Fibroblast of peridontal ligament (primary cell): ENCODE measurements at regions not wholly inside any gene's neighbourhood (a gene's known extent, or its start where the extent isn't known, plus 50 kb on each side); places are given as distances from the start of the nearest gene placed in this dataset.
"Not testable (repeated sequence)": the region's sequence is repeated elsewhere in the genome, so short reads cannot be mapped to it uniquely, and the experiment has no call there.

Source experiments
- DNase-seq: peaks from one replicate; pipeline ENCODE4 v3.0.0-alpha.2; 2010; ENCODE audit errors: extremely low read depth

DNA sequence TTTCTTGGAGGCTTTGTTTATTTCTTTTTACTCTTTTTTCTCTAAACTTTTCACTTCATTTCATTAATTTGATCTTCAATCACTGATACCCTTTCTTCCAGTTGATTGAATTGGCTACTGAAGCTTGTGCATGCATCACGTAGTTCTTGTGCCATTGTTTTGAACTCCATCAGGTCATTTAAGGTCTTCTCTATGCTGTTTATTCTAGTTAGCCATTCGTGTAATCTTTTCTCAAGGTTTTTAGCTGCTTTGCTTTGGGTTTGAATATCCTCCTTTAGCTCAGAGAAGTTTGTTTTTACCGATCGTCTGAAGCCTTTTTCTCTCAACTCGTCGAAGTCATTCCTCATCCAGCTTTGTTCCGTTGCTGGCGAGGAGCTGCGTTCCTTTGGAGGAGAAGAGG lies 189.9 kb downstream of the TTC6 start:
- not testable (repeated sequence) for DNase-seq

DNA sequence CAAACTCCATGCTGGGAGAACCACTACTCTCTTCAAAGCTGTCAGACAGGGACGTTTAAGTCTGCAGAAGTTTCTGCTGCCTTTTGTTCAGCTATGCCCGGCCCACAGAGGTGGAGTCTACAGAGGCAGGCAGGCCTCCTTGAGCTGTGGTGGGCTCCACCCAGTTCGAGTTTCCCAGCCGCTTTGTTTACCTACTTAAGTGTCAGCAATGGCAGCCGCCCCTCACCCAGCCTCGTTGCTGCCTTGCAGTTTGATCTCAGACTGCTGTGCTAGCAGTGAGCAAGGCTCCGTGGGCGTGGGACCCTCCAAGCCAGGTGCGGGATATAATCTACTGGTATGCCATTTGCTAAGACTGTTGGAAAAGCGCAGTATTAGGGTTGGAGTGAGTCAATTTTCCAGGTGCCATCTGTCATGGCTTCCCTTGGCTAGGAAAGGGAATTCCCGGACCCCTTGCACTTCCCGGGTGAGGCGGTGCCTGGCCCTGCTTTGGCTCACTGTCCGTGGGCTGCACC lies 190.7 kb downstream of the TTC6 start:
- not testable (repeated sequence) for DNase-seq

DNA sequence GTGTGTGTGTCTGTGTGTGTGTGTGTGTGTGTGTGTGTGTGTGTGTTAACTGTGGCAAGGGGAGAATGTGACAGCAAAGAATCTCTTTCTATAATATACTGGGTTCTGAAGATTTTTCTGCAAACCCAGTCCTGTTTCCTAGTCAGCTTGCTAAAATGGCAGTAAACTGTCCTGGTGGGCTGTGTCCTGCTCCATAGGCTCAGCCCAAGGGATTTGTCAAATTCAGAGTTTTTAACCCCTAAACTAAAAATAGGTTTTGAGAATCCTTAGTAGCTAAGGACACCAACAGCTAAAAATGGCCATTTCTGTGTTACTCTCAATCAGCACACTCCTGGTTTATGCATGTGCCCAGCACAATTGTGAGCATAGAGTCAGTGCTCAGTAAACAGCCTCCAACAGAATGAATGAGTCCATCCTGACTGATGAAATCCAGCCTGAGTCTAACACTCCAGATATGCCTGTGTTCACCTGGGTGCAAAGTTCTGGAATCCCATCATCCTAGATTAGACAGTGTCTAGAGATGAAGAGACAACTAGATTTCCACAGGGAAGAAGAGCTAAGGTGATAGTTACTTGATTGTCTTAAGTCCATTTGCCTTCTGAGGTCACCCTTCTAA lies 192.6 kb downstream of the TTC6 start:
- DNase-seq: no peak

DNA sequence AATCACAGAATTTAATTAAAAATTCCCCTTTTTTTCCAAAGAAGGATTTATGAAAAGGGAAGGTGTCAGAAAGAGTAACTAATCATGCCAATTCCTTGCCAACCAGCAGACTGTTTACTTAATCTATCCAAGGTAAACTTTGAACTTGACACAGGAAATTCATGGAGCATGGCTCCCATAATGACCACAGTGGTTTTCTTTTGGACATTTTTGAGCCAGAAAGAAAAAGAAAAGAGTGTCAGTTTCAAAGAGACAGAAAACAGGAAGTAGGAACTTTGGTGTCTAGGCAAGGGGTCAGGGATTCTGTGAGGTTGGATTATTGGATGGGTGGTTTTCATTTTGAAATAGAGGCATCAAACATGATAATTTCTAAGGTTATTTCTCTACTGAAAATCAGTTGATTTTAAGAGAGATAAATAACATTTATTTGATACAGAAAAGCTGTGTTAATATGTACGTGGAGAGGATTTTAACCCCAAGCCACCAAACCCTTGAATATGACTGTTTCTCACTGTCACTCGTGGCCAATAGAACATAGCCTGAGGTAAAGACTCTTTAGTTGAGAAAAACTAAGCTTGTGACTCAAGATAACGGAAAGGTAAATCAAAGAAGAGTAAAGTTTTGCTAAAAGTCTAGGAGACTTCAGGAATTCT lies 196.1 kb downstream of the TTC6 start:
- DNase-seq: no peak

DNA sequence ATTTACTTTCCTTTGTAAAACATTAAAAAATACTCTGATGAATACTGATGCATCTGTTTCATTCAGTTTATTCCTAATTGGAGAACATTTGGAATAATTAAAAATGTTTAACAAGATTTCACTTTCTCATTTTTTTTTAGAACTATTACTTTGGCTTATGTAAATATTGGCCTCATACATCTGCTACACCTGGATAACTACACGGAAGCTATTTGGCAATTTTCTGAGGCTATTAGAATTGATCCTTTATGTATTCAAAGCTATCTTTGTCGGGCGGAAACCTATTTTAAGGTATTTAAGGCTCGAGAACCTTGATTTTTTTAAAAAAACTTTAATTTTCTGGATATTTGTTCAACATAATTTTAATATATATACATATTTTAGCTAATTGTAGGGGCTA lies 196.7 kb downstream of the TTC6 start:
- no peak for DNase-seq

DNA sequence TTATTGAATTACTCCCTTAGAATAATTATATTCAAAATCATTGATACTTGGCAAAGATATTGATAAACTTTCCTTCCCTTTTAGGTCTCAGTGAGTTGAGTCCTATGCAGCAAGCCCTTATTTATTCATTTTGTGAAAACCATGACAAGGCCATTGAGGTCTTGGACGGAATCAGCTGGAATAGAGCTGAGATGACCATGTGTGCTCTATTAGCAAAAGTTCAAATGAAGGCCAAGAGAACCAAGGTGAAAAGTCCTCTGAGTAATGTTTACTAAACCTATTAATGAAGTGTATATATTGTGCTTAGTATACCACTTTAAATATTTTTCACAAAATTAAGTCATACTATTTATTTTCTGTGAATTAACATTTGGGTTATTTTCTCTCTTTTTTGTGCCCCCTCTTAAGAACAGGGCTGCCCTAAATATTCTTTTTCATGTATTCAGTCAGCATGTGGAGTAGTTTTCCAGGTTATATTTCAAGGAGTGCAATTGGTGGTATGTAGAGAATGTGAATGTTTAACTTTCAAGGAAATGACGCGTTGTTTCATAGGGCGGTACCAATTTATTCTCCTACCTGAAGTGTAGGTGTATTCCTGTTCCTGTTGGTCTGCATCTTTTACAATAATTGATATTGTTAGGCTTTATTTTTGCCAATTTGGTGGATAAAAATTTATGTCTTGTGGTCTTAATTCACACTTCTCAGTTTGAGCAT lies 201.4 kb downstream of the TTC6 start:
- DNase-seq: no peak

DNA sequence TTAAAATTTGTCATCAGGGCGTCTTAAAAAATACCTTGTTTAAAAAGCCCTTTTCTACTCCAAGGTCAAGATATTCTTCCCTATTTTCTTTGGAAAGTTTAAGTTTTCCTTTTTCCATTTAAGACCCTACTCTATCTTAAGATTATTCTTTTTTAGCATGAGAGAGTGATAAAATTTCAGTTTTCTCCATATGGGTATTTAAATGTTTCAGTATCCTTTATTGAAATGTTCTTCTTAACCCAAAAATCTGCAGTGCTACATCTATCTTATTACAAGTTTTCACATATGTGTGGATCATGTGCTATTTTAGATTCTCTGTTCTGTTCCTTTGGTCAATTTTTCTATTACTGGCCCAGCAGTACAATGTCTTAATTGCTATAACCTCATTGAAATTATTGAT lies 202.2 kb downstream of the TTC6 start:
- DNase-seq: no peak

DNA sequence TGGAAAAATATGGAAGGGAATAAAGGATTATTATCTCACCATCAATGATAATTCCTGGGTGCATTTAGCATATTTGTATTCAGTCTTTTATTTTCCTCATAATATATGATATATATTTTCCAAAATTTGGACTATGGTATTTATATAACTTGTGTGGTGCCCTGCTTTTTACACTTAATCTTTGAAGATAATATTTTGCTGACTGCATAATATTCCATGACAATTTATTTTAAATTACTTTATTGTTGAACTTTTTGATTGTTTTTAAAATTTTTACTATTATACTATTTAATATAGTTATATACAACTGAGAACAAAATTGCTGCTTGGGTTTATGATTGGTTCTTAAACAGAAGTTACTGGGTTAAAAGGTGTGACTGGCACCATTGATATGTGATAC lies 212.3 kb downstream of the TTC6 start:
- no peak for DNase-seq

DNA sequence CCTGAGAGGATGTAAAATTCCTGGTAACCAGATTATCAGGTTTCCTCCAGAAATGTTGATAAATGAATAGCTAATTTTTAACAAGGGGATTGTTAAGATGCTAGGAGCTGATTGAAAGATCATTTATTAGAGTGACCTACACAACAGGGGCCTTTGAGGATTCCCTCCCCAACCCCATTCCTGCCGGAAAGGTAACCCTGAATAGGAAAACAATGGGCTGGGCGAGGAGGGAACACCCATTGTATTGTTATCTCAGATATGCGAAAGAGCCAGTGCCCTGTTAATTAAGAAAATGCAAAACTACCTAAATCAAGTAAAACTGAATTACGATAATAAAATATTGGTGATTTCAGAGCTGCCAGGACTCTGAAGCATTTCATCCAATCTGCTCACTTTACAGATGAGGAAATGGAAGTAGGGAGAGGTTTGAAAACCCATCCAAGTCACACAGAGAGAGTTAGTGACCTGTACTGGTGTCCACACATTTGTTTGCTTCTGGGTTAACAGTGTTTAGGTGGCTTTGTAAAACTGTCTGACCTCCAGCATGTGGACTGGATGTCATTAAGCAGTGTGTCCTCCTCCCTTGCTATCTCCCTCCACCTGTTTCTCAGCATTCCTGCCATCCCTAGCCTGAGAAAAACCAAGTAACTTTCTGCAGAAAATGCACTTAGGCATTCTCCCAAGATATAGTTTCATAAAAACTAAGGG lies 214.8 kb downstream of the TTC6 start:
- no peak for DNase-seq

DNA sequence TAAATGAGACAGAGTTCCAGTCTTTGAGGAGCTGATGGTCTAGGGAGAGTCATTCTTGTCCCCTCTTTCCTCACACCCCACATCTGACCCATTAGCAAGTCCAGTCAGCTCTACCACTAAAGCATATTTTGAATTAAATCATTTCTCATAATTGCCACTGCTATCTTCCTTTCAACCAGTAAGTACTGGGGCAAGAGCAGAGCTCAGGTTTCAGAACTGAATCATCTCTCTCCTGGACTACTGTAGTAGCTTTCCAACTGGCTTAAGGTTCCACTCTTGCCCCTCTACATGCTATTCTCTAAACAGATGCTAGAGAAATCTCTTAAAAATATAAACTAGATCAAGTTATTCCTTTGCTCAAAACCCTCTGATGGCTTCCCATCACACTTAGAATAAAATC lies 218.3 kb downstream of the TTC6 start:
- DNase-seq: peak; percentile 7

DNA sequence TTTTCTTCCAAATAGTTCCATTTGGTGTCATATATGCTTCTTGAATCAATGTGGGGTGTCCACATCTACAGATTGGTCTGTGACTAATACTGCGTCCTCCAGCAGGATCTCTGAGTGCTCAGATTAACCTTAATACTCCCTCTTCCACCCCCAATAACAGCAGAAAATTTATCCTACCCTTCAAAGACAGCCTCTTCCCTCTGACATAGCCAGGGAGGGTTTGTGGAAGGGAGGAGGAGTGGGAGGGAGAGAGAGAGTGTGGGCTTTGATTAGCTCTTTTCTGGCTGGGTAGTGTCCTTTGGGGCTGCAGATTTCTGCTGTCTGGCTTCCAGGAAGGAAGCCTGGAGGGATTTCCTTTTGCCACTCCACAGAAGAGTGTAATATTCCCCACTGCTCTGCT lies 220.7 kb downstream of the TTC6 start:
- DNase-seq: no peak

DNA sequence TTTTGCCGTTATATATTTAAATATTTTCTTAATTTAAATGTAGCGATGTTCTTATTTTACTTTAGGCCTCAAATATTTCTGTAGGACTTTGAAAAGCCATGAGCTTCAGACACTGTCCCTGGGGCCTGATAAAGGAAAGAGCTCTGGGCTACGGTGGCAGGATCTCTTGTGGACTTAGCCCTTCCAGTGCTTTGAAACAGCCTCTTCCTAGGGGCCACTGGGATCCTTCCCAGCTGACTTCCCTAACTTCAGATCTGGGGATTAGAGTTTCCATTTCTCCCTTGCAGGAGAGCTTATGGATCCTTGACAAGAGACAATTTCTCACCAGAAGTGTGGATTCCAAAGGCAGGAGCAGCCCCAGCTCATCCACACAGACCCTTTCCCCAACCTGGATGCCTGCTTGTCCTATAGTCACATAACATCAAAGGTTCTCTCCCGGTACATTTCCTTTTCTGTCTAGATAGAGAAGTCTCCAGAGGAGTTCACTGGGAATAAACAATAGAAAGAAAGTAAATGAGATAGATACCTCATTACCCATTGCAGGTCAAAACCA lies 221.4 kb downstream of the TTC6 start:
- no peak for DNase-seq

DNA sequence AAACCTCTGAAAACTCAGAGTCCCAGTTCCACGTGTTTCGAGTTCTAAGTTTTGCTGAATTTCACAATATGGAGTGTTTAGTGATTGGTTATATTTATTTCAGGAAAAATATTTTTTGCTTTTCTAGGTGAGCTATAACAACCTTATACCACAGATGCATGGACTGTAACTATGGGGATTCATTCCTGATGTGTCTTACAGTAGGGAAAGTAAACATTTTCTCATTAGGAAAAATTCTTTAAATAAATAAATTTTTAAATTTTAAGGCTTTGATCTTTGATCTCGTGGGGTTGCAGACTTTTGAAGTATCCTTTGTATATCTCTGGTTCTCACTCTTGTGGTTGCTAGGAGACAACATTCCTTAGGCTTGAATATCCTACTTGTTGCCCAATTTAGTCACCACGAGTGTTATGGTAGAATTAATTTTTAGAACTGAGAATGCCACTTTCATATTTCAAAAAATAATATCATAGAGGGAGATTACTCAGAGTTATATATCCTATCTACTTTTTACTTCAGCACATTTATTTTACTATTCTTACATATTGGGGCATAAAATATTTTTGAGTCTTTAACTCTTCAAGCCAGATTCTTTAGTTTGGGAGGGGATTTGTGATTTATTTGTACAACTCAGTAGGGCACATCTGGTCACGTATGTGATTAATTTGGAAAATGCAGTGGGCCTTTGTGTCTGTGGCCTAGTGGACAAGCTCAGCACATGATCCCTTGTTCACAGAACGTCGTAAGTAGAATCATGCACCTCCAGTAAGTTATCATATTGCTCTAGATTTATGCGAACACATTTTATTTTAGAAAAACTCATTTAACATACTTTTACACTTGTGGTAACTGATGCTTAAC lies 224.0 kb downstream of the TTC6 start:
- DNase-seq: peak; percentile 57

DNA sequence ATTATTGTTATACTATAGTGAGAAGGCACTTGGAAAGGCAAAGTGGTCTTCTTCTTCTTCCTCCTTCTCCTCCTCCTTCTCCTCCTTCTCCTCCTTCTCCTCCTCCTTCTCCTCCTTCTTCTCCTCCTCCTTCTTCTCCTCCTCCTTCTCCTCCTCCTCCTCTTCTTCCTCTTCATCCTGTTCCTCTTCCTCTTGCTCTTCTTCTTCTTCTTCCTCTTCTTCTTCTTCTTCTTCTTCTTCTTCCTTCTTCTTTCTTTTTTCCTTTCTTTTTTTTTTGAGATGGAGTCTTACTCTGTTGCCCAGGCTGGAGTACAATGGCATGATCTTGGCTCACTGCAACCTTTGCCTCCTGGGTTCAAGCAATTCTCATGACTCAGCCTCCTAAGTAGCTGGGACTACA lies 225.4 kb downstream of the TTC6 start:
- DNase-seq: not testable (repeated sequence)

DNA sequence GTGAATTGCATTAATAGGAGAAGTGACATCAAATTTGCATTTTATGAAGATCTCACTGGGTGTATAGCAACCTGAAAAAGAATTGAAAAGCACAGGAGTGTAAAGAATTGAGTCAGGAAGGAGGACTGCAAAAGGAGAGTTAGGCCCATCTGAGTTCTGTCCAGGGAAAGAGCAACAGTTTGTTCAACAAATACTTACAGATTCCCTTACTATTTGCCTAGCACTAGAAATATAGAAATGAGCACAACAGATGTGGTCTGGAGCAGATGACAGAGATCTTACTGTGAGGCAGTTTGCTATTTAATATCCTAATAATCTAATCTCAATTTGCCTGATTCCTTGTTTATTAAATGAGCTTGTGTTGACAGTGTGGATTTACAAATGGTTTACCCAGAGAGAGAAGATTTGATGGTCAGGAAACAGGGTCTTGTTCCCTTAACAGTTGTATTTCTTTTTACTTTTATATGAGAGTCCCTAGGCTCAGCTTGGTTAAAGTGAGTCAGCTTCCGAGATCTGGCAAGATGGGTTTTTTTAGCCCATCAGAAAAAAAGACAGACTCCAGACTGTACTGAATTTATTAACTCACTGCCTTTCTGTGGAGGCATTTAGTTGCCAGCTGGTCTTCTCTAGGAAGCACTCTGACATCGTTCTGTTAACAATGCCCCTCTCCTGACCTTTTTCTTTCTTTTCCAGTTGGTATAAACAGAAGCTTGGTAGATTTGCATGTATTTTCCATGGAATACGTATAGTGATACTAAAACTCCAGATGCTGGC lies 229.7 kb downstream of the TTC6 start:
- no peak for DNase-seq

DNA sequence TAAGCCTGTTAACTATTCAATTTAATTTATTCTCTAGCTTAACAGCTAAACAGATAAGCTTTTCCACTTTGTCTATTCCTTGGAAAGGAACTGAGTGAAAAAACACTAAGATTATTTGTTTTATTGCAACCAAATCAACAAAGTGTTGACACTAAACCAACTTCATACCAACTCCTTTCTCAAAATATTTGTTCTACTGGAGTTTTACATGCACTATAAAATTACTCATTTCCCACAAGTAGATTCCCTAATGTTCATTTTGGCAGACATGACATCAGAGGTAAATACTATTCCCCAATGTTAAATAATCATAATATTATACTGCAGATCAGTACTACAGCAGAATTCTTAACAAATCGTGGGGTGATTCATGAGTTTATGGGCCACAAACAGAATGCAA lies 231.4 kb downstream of the TTC6 start:
- DNase-seq: no peak

DNA sequence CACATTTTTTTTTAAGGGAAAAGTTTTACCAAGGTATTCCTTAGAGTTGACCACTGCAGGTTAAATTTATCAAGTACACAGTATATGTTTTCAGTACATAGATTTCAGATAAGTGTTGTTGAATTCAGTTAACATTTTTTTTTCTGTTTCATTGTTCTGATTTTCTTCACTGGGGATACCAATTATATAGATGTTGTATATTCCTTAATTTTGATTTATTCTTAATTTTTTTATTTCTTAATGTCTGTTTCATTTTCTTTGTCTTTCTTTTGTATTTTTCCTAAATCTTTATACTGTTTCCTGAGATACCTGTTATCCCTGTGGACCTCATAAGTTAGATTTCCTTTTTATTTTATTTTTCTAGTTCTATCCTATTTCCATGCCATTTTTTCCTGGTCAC lies 234.8 kb downstream of the TTC6 start:
- no peak for DNase-seq

DNA sequence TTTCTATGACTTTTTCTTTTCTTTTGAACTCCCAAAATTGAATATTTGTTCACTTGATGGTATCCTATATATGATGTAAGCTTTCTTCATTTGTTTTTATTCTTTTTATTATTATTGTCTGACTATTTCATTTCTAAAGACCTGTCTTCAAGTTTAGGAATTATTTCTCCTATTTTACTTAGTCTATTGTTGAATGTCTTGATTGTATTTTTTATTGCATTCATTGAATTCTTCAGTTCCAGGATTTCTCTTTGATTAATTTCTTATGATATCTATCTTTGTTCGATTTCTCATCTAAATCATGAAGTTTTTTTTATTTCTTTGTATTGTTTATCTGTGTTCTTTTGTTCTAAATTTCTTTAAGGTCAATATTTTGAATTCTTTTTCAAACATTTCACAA lies 238.8 kb downstream of the TTC6 start:
- DNase-seq: no peak

DNA sequence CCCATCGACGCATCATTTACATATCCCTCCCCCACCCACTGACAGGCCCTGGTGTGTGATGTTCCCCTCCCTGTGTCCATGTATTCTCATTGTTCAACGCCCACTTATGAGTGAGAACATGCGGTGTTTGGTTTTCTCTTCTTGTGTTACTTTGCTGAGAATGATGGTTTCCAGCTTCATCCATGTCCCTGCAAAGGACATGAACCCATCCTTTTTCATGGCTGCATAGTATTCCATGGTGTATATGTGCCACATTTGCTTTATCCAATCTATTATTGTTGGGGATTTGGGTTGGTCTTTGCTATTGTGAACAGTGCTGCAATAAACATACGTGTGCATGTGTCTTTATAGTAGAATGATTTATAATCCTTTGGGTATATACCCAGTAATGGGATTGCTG lies 243.3 kb downstream of the TTC6 start:
- not testable (repeated sequence) for DNase-seq

DNA sequence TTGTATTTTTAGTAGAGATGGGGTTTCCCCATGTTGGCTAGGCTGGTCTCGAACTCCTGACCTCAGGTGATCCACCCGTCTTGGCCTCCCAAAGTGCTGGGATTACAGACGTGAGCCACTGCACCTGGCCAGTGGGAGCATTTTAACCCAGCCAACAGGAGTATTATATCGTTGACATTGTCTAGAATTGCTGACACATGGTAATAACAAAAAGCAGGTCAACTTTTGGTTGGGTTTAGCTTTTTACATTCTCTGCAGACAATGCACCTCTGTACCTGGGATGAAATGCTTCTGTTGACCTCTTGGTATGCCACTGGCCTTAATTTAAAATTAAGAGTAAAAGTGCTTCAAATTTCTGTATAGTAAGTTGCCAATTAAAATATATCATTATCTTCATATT lies 245.6 kb downstream of the TTC6 start:
- DNase-seq: not testable (repeated sequence)
